Ecto neural progenitor cell (in vitro differentiated cells): ENCODE measurements at regions not wholly inside any gene's neighbourhood (a gene's known extent, or its start where the extent isn't known, plus 50 kb on each side); places are given as distances from the start of the nearest gene placed in this dataset.
"Not testable (repeated sequence)": the region's sequence is repeated elsewhere in the genome, so short reads cannot be mapped to it uniquely, and the experiment has no call there.

Source experiments
- DNase-seq: peaks from one replicate; pipeline ENCODE4 v3.0.0-alpha.2; 2018; ENCODE audit warnings: low spot score

DNA sequence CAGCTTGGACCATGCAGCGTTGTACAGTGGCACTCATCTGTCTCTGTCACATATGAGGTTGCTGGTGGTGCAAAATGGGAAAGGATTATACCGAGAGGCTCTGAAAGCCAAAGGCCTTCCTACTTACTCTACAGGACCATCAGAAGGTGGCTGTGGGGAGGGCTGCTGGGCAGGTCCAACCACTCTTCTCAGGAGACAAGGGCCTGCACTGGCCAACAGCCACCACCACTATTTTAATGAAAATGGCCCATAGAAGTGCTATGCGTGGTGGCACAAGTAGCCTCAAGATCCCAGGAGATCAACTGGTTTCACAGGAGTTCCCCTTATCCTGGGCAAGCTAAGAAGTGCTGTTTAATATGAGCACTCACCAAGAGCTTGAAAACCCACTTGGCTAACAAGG, 52.3 kb downstream of the MRPL57 start:
- no peak for DNase-seq

DNA sequence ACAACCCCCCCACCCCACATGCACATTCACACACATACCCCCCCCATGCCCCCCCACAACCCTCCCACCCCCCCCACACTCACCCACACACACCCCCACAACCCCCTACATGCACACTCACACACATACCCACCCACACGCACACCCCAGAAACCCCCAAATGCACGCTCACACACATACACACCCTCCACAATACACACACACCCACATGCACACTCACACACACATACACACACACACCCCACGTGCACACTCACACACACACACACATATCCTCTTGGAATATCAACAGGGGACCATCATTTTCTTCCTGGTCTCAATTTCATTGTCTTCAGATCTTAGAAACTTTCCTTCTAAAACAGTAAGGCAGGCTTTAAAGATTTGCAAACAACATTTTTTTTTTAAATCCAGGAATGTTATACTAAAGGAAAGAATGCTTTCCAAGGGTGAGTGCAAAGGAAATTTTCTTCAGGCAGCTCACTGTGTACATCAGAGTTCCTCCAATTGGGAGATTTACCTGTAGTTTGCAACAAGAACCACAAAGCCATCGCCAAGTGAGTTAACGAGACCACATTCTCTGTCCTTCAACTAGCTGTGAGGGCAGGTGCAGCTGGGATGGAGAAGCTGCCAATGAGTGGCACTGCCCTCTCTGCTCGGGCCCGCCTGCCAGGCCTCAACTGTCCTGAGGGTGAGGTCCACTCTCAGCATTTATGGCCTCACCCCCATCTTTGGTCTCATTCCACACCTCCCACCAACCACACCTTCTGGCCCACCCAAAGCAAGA, 53.0 kb downstream of the MRPL57 start:
- DNase-seq: no peak

DNA sequence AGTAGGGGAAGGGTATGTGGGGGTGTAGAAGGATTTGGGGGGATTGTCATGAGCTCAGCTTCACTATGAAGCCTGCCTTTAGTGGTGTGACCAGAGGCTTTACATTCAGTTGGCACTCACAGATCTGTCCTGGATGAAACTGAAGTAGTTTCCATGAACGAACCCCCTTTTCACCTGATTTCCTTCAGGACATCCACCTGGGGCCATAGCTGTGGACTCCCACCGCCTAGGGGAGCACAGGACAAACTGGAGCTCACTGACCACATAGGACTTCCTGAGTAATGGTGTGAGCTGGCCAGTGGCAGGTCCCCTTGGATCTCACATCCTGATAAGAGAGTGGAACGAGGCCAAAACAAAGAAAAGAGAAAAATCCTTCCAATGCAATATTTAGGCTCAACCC, 54.1 kb downstream of the MRPL57 start:
- no peak for DNase-seq

DNA sequence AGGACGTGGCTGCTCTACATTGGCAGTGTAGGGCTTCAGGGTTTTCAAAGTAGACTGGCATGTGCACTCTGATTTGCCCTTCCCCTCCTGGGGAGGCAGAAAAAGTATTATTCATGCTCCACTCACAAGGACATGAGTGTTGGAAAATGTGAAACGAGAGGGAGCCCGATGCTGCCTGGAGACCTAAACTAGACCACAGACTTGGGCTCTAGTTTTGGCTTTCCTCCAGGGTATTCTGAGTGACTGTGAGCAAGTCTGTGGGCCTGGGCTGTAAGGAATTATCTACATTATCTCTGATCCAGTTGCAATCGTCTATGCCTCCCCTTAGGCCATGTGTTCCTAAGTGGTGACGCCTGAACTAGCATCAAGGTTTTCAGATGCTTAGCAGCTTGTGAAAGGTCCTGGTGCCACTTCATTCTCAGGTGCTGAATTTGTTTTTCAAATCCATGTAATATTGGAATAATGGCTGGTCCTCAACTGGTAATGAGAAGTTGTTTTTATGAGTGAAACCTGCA, 55.0 kb downstream of the MRPL57 start:
- DNase-seq: no peak

DNA sequence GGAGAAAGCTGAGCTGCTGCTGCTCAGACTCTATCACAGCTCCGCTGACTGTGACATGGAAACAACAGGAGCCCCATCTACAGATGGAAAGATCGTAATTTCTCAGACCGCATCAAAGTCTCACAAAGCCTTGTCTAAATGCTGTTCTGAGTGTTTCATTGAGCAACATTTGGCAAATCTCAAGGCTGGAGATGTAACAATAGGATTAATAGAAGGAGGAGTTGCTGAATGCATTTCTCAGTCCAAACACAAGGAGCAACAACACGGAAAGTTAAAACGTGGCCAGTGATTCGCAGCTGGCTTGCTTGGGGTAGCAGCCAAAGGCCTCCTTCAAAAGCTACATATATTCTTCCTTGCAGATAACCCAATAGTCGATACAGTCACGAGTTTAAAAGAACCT, 55.7 kb downstream of the MRPL57 start:
- no peak for DNase-seq

DNA sequence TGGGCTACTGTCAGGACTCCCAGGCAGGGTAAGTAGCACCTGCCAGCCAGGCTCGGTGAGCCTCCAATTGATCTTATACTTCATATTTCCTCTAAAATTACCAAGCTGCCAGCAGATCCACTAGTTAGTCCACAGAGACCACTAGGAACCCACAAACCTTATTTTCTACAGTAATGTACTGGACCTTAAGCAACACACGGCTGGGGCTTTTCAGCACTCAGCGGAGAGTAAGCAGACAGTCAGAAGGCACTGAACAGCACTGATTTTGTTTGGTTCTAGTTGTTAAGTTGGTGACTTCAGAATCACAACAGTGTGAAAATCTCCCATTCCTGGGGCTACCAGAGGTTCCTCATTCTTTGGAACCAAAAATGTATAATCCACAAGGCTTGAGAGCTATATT, 56.1 kb downstream of the MRPL57 start:
- no peak for DNase-seq

DNA sequence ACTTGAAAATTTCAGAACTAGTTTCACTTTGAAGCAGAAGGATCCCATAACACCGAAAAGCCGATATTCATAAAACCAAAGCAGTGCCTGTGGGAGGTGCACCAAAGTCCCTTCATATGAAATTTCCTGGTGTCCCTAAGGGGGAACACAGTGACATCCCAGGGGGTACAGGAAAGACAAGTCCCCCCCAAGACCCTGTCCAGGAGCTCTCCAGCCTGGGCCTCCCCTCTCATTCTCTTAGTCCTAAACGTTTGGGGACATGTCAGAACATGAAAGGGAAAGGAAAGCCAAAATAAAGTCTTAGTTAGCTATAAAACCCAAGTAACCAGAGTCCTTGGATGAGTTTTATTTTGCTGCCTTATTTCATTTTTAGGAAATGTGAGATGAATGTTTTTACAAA, 56.6 kb downstream of the MRPL57 start:
- DNase-seq: no peak

DNA sequence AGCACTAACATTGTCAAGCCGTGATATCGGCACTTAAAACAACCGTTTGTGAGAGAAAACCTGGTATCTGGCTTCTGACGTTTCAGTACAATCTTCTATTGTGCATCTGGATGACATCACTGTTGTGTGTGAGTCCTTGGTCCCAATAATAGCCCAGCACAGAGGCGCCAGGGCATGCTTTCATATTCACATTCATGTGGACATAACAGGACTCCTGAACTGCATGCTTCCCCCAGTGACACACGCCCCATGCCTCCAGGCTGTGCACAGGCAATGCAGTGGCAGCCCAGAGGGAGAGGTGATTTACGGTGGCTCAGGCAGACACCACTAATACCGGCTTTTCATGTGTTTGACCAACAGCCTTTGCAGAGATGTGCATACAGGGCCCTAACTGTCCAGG, 58.1 kb downstream of the MRPL57 start:
- no peak for DNase-seq

DNA sequence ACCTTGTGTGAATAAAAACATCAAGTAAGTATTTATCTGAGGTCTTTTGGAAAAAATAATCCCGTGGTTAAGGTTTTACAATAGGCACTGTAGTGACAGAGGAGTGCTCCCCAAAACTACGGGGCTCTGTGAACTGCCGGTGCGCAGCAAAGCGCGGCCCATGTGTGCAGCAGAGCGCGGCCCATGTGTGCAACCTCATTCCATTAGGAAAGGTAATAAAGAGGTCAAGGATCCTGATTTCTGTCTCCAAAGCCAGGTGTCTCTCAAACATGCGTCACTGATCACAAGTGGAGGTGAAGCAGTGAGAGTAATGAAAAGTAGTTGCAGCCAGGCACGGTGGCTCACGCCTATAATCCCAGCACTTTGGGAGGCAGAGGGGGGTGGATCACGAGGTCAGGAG, 58.7 kb downstream of the MRPL57 start:
- no peak for DNase-seq

DNA sequence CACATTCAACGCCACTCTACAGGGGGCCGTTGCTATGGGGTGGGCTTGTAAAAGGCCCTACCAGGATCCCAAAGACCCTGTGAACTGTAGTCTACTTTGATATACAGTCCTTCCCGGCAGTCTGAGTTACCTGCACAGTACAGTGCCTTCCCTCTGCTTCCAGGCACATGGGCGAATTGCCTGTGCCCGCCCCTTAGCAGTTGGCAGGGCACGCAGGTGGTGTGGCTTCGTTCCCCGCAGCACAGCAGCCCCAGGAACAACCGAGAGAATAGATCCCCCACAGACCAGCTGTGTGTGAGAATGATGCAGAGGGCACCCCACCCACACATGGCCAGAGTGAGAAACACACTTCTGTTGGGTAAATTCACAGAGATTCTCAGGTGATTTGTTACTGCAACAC, 60.6 kb downstream of the MRPL57 start:
- DNase-seq: no peak

DNA sequence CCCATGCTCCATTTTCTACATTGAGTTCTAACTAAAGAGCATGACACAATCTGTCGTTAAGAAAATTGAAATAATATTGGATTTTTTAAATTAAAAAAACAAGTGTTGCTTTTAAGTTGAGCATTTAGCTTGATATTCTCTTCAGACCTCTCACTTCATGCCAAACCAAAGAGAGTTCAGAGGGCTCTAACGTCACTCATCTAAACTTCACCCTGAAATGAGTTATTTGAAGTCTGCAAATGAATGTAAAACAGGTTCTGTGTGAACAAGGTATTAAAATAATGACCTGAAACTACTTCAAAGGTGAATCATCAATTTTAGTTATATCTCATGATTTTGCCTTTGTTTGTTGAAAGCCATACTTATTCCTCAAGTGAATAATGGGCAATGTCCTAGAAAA, 61.8 kb downstream of the MRPL57 start:
- no peak for DNase-seq

DNA sequence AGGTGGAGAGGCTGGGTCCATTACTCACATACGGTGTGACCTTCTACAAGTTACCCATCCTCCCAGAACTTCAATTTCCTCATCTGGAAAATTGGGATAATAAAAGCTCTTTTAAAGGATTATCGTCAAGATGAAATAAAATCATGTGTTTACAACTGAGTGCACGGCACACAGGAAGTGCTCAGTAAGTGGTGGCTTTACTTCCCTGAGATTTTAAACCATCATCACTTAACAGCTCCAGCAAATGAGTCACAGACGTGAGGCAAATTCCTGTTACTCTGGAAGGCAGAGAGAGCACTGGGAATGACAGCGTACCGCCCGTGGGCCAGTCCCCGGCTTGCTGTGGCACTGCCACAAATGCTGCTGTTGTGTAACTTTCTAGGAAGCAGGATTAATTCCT, 64.1 kb downstream of the MRPL57 start:
- DNase-seq: no peak

DNA sequence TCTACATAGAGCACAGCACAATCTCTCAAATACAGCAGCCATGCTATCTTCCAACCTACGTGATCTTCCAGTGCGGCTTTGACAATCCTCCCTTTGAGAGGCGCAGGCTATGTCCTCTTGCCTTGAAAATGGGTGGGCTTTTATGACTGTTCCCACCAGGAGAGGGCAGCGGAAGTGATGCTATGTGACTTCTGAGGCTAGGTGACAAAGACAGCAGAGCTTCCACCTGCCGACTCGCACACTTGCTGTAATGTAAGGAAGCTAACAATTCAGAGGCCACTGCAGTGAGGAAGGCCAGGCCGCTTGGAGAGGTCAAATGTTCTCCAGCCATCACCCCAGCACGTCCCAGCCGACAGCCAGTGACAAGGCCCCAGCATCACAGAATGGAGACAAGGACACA, 65.8 kb downstream of the MRPL57 start:
- peak; percentile 63 for DNase-seq

DNA sequence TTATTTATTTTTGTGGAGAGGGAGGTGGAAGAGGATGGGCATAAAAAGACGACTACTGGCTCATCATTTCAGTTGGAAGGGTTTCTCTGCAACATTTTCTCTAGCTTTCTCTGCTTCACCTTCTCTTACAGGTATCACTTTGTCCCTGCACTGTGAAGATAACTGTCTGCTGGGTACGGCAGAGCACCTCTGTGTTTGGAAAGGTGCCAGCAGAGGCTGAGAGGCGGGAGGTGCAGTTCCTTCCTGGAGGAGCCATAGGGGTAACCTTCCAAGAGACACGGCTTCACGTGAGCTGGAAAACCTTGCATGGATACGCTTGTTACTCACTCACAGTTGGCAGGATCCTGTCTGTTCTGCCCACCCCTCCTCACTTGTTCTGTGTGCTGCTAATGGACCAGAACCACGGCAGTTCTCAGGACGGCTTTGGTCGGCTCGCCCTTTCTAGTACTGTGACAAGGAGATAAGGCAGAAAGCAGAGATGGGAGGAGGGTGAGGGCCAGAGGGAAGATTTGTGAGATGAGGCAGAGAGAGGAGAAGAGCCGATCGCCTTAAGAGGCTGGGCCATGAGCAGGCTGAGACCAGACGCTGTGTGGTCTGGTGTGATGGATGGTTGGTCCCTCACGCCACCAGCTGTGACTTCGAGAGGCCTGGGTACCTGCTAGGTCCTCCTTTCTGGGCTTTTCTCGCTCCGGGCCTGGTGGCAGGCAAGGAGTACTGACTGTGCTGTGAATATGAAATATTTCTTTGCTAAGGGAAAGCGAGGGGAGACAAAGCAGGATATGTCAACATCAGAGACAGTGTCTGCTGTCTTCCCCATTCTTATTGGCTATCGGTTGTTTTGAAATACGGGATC, 66.8 kb downstream of the MRPL57 start:
- DNase-seq: no peak

DNA sequence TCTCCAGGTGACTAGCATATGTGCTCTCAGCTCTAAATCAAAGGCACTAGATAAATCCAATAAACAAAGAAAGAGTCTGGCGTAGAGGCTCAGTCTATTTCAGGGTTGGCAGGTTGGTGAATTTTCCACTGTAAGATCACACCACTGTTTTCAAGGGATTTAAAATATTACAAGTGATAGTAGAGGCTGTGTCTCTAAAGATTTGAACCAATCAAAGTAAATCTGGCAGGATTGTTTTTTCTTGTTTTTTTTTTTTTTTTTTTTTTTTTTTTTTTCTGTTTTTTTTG, 67.4 kb downstream of the MRPL57 start:
- not testable (repeated sequence) for DNase-seq

DNA sequence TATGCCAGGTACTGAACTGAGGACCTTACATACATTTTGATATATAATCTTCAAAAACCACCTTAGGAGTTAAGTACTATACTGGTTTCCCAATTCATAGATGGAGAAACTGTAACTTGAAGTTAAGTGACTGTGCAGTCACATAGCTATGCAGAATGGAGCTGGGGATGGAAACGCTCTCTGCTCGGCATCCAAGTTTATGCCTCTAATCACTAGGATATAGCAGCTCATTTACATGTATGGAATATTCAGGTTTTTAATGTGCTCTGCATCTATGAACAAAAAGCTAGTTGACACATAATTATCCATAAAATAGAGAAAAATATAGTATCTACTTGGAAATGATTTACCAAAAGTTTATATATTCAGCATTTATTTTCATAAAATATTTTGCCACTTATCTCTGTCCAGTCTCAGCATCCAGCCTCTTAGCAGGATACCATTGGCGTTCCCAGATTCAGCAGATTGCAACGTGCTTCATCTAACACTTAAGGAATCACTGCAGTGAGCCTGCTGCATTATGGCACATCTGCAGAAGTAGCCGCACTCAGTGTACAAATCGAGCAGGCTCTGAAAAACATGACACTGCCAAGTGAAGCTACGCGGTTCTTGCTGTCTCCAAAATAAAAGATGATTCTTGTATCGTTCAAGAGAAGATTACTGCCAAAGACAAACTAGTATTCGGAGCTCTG, 70.4 kb downstream of the MRPL57 start:
- DNase-seq: no peak

DNA sequence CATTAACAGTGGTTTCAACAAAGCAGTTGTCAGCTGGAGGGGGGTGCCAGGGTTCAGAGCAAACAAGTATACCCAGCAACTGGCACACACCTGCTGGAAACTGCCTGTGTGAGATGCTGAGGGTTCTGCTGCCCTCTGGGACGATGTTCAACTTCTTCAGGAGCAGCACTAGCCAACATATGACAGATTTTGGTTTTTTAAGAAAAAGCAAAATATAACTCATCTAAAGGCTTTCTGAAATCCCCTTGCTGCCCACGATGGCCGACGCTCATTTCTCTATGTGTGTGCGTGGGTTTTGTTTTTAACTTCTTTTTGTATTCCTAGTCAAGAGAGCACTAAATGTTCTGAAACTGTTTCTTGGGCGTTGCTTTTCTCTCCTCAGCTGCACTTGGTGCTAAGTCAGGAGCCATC, 79.9 kb downstream of the MRPL57 start:
- DNase-seq: no peak

DNA sequence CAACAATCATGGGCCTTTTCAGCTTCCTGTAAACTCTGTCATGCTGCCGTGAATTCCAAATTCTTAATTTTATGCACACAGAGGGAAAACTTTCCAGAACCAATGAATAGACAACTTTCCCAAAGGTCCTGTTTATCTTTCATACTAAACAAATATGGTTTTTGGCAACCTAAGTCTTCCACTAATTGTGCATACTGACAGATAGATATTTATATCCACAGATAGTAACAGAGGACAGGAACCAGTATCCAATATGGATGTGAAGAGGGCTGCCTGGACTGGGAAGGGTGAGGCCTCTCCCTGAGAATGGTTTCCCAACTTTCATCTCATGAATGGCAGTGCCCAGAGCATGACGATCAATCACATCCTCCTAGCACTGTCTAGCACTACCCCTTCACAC, 80.4 kb downstream of the MRPL57 start:
- no peak for DNase-seq

DNA sequence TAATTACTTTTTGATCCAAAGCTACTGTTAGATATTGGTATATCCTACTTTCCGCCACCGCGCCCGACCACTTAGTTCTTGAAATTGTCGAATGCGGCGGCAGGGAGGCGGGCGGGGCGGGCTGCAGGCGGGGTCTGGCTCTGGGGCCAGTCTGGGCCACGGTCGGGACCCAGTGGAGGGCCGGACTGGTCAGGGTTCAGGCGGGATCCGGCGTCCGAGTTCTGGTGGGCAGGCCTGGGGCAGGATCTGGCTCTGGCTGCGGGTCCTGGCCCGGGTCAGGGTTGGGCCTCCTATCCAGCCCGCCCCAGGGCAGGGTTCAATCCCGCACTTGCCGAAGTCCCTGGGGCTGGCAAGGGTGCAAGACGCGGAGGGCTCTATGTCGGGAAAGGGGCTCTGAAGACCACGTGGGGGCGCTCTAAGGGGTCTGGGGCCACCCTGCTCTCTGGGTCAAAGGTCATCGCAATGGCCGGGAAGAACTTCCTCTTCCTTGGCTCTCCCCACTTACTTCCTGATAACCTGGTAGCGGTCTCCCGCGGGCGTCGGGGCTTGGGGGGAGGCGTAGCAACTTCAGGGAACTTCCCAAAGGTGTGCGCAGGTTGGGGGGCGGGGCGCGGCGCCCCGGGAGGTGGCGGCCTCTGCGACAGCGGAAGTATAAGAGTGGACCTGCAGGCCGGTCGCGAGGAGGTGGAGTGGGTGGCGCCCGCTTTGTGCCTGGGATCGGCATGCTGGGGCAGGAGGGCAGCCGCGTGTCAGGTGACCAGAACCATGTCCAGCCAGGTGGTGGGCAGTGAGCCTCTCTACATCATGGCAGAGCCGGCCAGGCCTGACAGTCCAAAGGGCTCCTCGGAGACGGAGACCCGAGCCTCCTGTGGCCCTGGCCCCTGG, 83.4 kb downstream of the MRPL57 start:
- DNase-seq: no peak

DNA sequence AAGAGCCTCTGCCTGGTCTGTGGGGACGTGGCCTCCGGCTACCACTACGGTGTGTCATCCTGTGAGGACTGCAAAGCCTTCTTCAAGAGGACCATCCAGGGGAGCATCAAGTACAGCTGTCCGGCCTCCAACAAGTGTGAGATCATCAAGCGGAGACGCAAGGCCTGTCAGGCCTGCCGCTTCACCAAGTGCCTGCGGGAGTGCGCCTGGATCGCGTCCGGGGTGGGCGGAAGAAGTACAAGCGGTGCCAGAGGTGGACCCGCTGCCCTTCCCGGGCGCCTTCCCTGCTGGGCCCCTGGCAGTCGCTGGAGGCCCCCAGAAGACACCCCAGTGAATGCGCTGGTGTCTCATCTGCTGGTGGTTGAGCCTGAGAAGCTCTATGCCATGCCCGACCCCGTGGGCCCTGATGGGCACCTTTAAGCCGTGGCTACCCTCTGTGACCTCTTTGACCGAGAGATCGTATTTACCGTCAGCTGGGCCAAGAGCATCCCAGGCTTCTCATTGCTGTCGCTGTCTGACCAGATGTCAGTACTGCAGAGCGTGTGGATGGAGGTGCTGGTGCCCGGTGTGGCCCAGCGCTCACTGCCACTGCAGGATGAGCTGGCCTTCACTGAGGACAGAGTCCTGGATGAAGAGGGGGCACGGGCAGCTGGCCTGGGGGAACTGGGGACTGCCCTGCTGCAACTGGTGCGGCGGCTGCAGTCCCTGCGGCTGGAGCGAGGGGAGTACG, 84.3 kb downstream of the MRPL57 start:
- not testable (repeated sequence) for DNase-seq
